ENCODE measurements at regions not wholly inside any gene's neighbourhood (a gene's known extent, or its start where the extent isn't known, plus 50 kb on each side); places are given as distances from the start of the nearest gene placed in this dataset.

DNA sequence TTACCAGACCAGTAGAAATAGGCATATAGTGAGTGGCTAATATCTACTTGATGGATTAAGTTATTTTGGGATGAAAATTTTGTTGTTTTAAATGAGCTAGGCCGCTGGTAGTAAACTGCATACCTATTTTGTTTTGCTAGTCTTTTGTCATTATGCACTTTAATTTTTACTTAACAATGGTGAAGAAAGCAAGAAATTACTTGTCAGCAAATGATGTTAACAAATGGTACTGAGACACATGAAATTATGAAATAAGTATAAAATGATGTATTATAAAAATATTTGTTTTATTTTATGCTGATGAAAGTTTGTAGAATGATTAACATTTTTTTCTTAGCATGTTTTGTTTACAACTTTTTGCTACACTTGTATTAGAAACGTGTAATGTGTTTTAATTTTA lies 807.7 kb downstream of the TBC1D32 start:
- no peak for TF ChIP-seq CTCF (IDR thresholded peaks at IDR 0.05; ENCODE audit: low read depth, low read length)
- TF ChIP-seq EZH2phosphoT487 (IDR thresholded peaks at IDR 0.05; ENCODE audit: low read depth) = no peak
